ENCODE measurements at regions not wholly inside any gene's neighbourhood (a gene's known extent, or its start where the extent isn't known, plus 50 kb on each side); places are given as distances from the start of the nearest gene placed in this dataset.

- DNase-seq = no peak
Measured at GRCh38 chr2:238697193-238698071, 150.5 kb upstream of the TWIST2 start.

- no peak for DNase-seq
Measured at GRCh38 chr2:238698072-238698352, 149.9 kb upstream of the TWIST2 start.

GRCh38 chr2:238698451-238699306 is 149.2 kb upstream of the TWIST2 start:
- DNase-seq = no peak

DNA sequence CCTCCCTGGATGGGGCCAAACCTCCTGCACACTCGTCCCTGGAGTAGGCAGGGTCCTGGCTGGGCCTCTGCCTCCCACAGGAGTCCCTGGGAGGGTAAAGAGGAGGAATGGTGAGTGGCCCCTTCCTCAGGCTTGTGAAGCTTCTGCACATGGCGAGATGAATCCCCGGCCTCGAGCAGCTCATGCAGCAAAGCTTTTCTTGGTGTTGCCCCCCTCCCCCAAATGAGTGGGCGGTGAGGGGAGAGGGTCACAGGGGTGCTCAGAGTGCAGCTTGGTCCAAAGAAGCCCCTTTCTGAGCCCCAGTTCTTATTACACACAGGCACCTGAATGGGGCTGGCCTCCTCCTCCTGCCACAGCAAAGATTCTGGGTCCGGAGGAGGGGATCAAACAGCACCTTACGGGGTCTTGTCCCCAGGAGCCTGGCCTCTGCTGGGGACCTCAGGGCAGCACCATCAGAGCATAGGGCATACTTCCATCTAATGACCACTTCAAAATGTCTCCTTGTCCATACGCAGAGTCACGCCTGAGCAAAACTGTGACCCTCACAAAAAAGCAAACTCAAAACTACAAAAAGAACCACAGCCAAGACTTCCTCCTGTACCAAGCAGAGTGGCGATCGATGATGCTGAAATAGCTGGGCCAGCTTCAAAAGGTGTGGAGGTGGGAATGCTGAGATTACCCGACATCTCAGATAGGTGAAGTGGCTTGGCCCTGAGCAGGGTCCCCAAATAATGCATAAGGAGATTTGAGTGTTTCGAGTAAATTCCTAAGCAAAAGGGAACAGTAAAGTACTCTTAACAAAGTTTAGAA is 148.4 kb upstream of the TWIST2 start:
- no peak for DNase-seq

DNA sequence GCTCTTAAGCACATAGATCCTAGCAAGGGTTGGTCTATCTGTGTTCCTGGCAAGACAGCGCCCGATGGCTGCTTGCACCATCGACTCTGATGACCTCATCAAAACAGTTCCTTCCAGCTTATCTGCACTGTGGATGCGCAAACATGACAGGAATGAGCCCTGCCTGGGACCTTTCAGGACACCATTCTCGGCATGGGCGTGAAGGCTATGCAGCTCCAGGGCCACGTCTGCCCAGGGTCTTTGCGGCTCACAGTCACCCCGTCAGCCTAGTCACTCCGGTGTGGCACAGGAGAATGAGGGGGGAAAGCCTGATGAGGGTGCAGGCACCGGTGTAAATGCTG is 147.8 kb upstream of the TWIST2 start:
- DNase-seq = no peak

- no peak for DNase-seq
Measured at GRCh38 chr2:238700506-238701340, 147.2 kb upstream of the TWIST2 start.

DNA sequence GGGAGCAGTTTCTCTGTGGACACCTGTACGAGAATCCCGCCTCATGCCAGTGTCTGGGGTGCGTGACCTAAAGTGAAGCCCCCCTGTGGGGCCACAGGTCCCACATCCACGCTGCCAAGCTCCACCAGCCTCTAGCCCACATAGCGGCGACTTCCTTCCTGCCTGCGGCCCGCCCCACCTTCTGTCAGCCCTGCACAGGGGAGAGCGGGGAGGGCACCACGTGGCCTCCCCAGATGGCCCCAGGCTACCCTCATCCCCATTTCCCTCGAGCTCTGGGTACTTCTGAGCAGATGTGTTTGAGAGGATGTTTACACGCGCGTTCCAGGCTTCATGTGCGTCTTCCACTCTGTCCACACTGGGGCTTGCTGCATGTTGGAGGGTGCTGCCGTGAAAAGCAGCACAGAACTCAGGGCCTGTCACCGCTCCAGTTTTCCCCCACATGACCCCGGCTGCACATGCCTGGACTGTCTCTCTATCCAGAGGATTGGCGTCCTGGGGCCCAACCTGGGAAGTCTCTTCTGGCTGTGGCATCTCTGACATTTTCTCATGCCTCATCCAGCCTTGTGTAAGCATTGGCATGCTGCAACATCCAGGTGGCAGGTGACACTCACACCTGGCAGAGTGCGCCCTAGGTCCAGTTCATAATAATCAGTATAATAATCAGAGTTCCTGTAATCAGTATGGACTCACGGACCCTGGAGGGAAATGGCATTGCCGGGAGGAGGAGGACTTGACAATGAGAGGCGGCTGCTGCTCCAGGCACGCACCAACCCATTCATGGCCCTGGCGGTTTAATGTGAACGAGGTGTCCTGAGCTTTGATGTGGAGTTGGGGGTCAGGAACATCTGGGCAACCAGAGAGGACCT is 146.3 kb upstream of the TWIST2 start:
- no peak for DNase-seq

GRCh38 chr2:238702276-238703052 is 145.4 kb upstream of the TWIST2 start:
- DNase-seq = no peak

- no peak for DNase-seq
Measured at GRCh38 chr2:238703053-238703415, 144.9 kb upstream of the TWIST2 start.

DNA sequence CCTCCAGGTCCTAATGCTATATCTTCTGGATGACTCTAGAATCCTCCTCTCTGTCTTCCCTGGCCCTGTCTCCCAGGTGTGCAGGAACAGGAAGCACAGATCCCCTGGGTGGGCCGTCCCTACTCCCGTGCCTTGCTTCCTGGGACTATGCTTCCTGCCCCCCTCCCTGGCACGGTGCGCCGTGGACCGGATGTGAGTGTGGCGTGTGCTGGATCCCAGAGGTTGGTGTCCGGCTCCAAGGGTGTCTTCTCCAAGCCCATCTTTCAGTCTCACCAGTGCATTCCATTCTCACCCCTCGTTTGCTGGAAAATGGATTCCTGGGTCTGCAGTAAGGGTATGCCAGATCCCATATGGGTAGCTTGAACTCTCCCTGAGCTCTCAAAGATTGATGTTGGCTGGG is 144.4 kb upstream of the TWIST2 start:
- no peak for DNase-seq

DNA sequence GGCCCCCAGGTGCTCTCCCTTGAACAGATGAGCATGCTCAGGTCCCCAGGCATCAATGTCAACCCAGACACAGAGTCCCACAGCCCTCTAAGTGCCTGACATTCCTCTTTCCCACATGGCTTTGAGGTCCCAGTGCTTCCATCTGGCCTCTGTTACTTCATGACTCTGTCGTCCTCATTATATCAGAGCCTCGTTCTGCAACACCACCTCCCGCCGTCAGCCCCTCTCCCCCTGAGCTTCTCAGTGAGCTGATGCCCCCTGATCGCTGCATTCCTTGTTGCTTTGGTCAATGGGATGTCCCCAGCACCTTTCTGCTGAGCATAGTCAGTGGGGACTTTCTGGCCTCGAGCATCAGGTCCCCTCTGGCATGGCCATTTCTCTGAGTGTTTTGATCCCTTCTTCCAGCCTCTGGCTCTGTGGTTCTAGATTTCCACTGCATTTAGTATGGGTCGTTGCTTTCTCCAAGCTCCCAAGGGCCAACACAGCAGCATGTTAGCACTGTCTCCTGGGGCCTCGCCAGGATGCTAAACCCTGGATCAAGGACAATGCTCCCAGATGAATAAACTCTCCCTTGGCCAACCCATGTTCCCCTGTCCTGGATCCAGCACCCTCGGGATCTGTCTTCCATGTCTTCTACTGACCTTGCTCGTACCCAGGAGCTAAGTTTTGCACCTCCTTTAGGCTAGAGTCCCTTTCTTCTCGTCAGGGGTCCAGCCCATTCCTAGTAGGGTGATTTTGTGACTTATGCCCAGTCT is 143.2 kb upstream of the TWIST2 start:
- DNase-seq = no peak

DNA sequence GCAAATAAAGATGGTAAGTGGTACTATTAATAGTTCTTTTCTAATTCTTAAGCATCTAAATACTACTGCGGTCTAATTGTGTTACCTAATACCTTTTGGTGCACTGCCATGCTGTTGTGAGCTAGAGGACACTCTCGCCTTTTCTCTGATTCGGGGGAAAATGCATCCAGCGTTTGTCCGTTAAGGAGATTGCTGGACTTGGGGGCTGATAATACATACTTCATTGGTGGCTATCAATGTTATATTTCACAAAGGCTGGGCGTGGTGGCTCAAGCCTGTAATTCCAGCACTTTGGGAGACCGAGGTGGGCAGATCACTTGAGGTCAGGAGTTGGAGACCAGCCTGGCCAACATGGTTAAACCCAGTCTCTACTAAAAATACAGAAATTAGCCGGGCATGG is 141.7 kb upstream of the TWIST2 start:
- DNase-seq = no peak

DNA sequence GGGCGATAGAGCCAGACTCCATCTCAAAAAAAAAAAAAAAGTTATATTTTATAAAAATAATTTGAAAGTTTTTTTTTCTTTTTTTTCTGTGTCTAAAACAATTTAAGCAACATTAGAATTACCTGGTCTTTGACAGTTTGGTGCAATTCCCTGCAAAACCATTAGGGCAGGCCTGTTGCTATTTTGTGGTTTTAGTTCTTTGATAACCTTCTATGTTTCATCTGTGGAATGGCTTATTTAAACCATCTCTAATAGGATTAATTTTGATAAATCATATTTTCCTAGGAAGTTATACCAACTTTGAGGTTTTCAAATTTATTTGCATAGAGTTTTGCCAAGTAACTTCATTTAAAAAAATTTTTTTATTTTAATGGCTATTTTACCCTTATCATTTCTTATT is 141.2 kb upstream of the TWIST2 start:
- DNase-seq = no peak

DNA sequence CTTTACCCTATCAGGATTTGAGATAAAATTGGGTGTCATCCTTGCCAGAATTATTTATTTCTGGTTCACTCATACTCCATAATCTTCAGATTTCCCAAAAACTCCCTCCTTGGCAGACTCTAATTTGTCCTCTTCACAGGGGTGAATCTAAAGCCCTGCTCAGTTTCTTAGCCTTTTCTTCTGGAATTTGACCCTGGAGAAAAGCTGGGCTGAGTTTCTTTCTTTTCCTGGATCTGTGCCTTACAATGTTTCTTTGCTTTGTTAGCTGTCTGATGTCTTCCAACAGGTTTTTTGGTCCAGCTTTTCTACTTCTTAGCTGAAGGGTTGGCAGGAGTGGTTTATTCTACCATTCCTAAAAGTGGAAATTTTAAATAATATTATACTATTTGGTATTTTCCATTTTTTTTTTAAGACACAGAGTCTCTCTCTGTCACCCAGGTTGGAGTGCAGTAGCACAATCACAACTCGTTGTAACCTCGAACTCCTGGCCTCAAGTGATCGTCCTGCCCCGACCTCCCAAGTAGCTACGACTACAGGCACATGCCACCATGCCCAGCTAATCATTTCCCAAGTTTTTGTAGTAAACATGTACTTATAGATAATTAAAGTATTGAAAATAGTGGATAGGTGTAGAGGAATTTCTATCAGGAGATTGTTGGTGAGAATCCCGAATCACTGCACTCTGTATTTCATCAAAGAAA is 138.4 kb upstream of the TWIST2 start:
- no peak for DNase-seq

- no peak for DNase-seq
Measured at GRCh38 chr2:238710032-238710735, 137.7 kb upstream of the TWIST2 start.

- no peak for DNase-seq
Measured at GRCh38 chr2:238710787-238711186, 137.1 kb upstream of the TWIST2 start.

DNA sequence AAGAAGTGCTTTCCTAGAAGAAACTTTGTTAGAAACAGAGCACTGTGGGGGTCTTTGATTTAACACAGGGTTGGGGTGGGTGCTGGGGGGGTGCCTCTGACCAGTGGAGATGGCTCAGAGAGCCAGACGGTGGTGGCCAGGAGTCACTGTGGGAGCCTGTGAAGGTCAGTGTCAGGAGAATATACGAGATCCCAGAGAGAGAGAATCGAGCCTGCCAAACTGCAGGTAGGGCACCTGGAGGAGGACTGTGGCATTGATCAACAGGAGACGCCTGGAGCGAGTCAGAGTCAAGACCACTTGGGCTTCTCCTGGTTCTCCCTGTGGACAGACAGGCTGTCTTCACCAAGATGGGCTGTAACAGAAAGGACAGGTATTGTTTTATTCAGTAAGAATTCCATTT is 136.5 kb upstream of the TWIST2 start:
- no peak for DNase-seq
